ENCODE measurements at regions not wholly inside any gene's neighbourhood (a gene's known extent, or its start where the extent isn't known, plus 50 kb on each side); places are given as distances from the start of the nearest gene placed in this dataset.
"Not testable (repeated sequence)": the region's sequence is repeated elsewhere in the genome, so short reads cannot be mapped to it uniquely, and the experiment has no call there.

- not testable (repeated sequence) for TF ChIP-seq CTCF, POLR2A, POLR2AphosphoS5 (IDR thresholded peaks at IDR 0.05)
Measured at GRCh38 chr9:21543816-21544215, 61.7 kb upstream of the IFNE start.
